GM12878 (cell line): ENCODE measurements at regions not wholly inside any gene's neighbourhood (a gene's known extent, or its start where the extent isn't known, plus 50 kb on each side); places are given as distances from the start of the nearest gene placed in this dataset.

ENCODE experiments used
- ATAC-seq: fragments of 200-7000 bp; cut with Tn5 transposase; 3 replicates; pipeline ENCODE4 v1.9.1; 2020; ENCODE audit warnings: mild to moderate bottlenecking, moderate library complexity
- BruUV-seq: library from RNA; stranded (reverse); fragments of 400-500 nt; replicated peaks from 2 replicates; lab custom pipeline; 2021; lab: Mats Ljungman, UMichigan
- CTCF ChIA-PET: fragments of 300-600 bp; sonication (Branson Sonifier 250); formaldehyde crosslinking; extraction: SDS; loops from one replicate; lab custom pipeline; 2021; ENCODE audit warnings: inconsistent platforms; lab: Yijun Ruan, JAX
- POLR2A ChIA-PET: fragments of 350-600 bp; formaldehyde crosslinking; extraction: SDS; loops from one replicate; lab custom pipeline; 2021; ENCODE audit warnings: inconsistent platforms; lab: Charles Lee
- RAD21 ChIA-PET: fragments of 300-600 bp; sonication (Branson Sonifier 250); formaldehyde crosslinking; loops from one replicate; lab custom pipeline; 2023; ENCODE audit warnings: antibody characterized with exemption; ENCODE audit not compliant: unreplicated experiment; lab: Charles Lee
- SMC1A ChIA-PET: fragments of 300-600 bp; sonication (Branson Sonifier 250); formaldehyde crosslinking; loops from one replicate; lab custom pipeline; 2023; ENCODE audit not compliant: unreplicated experiment, uncharacterized antibody; lab: Charles Lee
- DNase-seq: peaks from one replicate; pipeline ENCODE4 v3.0.0-alpha.2; 2011; ENCODE audit warnings: low read depth, low spot score
- FAIRE-seq: peaks from 3 replicates; lab custom pipeline; 2011; peaks lifted over from hg19 to GRCh38; lab: Jason Lieb, UNC
- H2AFZ ChIP-seq: 2 replicates; pipeline ENCODE4 v1.6.0; 2011; ENCODE audit warnings: low read depth, low read length, control low read depth; ENCODE audit not compliant: control insufficient read depth
- H3K27ac ChIP-seq: 2 replicates; pipeline ENCODE4 v1.5.1; 2011; ENCODE audit warnings: control low read depth; ENCODE audit not compliant: control insufficient read depth, insufficient read depth
- H3K27me3 ChIP-seq, 2 experiments: replicated peaks in 1 of 2; 2 replicates each; pipeline versions ENCODE4 v1.6.0 to v1.6.1; 2011; ENCODE audit warnings: low read length in 1 of 2; ENCODE audit not compliant: control insufficient read depth in 2 of 2, insufficient read depth in 2 of 2
- H3K36me3 ChIP-seq, 2 experiments: 2 replicates each; pipeline ENCODE4 v1.5.1; 2011; ENCODE audit warnings: low read length in 1 of 2; ENCODE audit not compliant: control insufficient read depth in 2 of 2, insufficient read depth in 2 of 2
- H3K4me1 ChIP-seq: 2 replicates; pipeline ENCODE4 v1.6.1; 2011; ENCODE audit warnings: mild to moderate bottlenecking, low read length, moderate library complexity, mixed read lengths; ENCODE audit not compliant: control insufficient read depth, insufficient read depth
- H3K4me2 ChIP-seq: 2 replicates; pipeline ENCODE4 v1.6.0; 2011; ENCODE audit warnings: control low read depth; ENCODE audit not compliant: control insufficient read depth, insufficient read depth
- H3K4me3 ChIP-seq: fragments of 200-600 bp; sonication (generic); 2 replicates; pipeline ENCODE4 v1.5.1; 2016
- H3K79me2 ChIP-seq: 2 replicates; pipeline ENCODE4 v1.6.0; 2011; ENCODE audit warnings: low read length; ENCODE audit not compliant: control insufficient read depth, insufficient read depth
- H3K9ac ChIP-seq: 2 replicates; pipeline ENCODE4 v1.8.0; 2011; ENCODE audit warnings: low read length, control low read depth, mixed read lengths; ENCODE audit not compliant: control insufficient read depth, insufficient read depth
- H3K9me3 ChIP-seq: replicated peaks from 3 replicates; pipeline ENCODE4 v1.5.1; 2011; ENCODE audit warnings: mild to moderate bottlenecking, low read length; ENCODE audit not compliant: control insufficient read depth, insufficient read depth
- H4K20me1 ChIP-seq: 2 replicates; pipeline ENCODE4 v1.6.0; 2011; ENCODE audit not compliant: control insufficient read depth, insufficient read depth
- CBFB ChIP-seq: IDR thresholded peaks from 2 replicates; pipeline ENCODE4 v1.6.1; 2016; ENCODE audit warnings: antibody characterized with exemption, low read depth
- GATAD2B ChIP-seq: fragments of 450-650 bp; conservative IDR thresholded peaks from 2 replicates; pipeline ENCODE4 v1.6.1; 2017; ENCODE audit warnings: low read depth, mild to moderate bottlenecking, moderate library complexity
- MLLT1 ChIP-seq: fragments of 450-650 bp; IDR thresholded peaks from 2 replicates; pipeline ENCODE4 v1.6.1; 2016; ENCODE audit warnings: mild to moderate bottlenecking
- RAD21 ChIP-seq: IDR thresholded peaks from 2 replicates; pipeline ENCODE4 v1.6.1; 2011; ENCODE audit warnings: mild to moderate bottlenecking, low read depth, low read length, moderate library complexity; ENCODE audit not compliant: insufficient read depth
- ZBTB33 ChIP-seq: fragments of 450-650 bp; IDR thresholded peaks from 2 replicates; pipeline ENCODE4 v1.6.1; 2017; ENCODE audit warnings: mild to moderate bottlenecking
- ZNF24 ChIP-seq: fragments of 450-650 bp; IDR thresholded peaks from 2 replicates; pipeline ENCODE4 v1.6.1; 2017; ENCODE audit warnings: antibody characterized with exemption, mild to moderate bottlenecking
- ZNF274 ChIP-seq: IDR thresholded peaks from one replicate; pipeline ENCODE4 v1.8.0; 2011; ENCODE audit not compliant: insufficient read length, insufficient read depth
- ZNF384 ChIP-seq: IDR thresholded peaks from 2 replicates; pipeline ENCODE4 v1.6.1; 2012; ENCODE audit warnings: low read depth, mild to moderate bottlenecking, low read length, improper control_type of control experiment, borderline replicate concordance
- ZNF592 ChIP-seq: fragments of 450-650 bp; IDR thresholded peaks from 2 replicates; pipeline ENCODE4 v1.6.1; 2017; ENCODE audit warnings: mild to moderate bottlenecking, moderate library complexity
- WGBS: methylation state at CpG from one replicate; pipeline ENCODE4 v1.1.6; 2016; ENCODE audit warnings: low lambda C conversion rate; ENCODE audit not compliant: insufficient replicate concordance, insufficient coverage; ENCODE audit errors: missing lambda C conversion rate; 5-methylcytosine and 5-hydroxymethylcytosine counted together
- in situ Hi-C: fragments of 300-500 bp; cut with MboI; formaldehyde crosslinking; loops from 9 replicates; pipeline ENCODE4 v1.14.3; 2018; ENCODE audit warnings: mixed read lengths
- intact Hi-C: fragments of 100-400 bp; cut with micrococcal nuclease; formaldehyde crosslinking; loops from one replicate; pipeline ENCODE4 v1.14.2; 2022; ENCODE audit not compliant: unreplicated experiment

GRCh38 chr12:116385486-116386217, 108.2 kb upstream of the MED13L start (continued):
- no peak for TF ChIP-seq ZNF592

- Histone ChIP-seq H3K4me2 (no peak overlapping the region), H3K27me3 (no peaks in the 10 kb centered on the region; a peak in 2 of 4 replicates), H3K9ac (no peak overlapping the region), H3K4me1 (peaks cover 4% of the 10 kb centered on the region), H2AFZ (no peak overlapping the region), H3K79me2 (no peaks in the 10 kb centered on the region), H3K27ac (no peak overlapping the region), H3K4me3 (no peak overlapping the region), H4K20me1 (no peaks in the 10 kb centered on the region), H3K36me3 (no peaks in the 10 kb centered on the region), H3K9me3 (no peaks in the 10 kb centered on the region)
- intact Hi-C loops (no loop called here), in situ Hi-C loops (no loop called here)
- CTCF ChIA-PET, result no interaction called here
- ATAC-seq (no peak), DNase-seq (no peak), FAIRE-seq (no peak)
- SMC1A ChIA-PET, result no interaction called here
- no TSS peak for BruUV-seq
- WGBS, result 39% methylated on average over 4 of the region's 6 CpGs
- RAD21 ChIA-PET, result no interaction called here
- POLR2A ChIA-PET, result no interaction called here
- TF ChIP-seq CBFB, result no peak
- no peak for TF ChIP-seq MLLT1
- TF ChIP-seq ZNF592, result no peak
- TF ChIP-seq RAD21, result no peak
- TF ChIP-seq ZNF274, result no peak
- TF ChIP-seq GATAD2B, result no peak
- TF ChIP-seq ZNF24, result no peak
- TF ChIP-seq ZBTB33, result no peak
- TF ChIP-seq ZNF384, result no peak
These were observed 111.8 kb upstream of the MED13L start for GRCh38 chr12:116389326-116389725.
